ENCODE measurements at regions not wholly inside any gene's neighbourhood (a gene's known extent, or its start where the extent isn't known, plus 50 kb on each side); places are given as distances from the start of the nearest gene placed in this dataset.

- intact Hi-C loops (cut with DNase I): no loop called here
- no peak for DNase-seq
- TF ChIP-seq, protein P1, sequence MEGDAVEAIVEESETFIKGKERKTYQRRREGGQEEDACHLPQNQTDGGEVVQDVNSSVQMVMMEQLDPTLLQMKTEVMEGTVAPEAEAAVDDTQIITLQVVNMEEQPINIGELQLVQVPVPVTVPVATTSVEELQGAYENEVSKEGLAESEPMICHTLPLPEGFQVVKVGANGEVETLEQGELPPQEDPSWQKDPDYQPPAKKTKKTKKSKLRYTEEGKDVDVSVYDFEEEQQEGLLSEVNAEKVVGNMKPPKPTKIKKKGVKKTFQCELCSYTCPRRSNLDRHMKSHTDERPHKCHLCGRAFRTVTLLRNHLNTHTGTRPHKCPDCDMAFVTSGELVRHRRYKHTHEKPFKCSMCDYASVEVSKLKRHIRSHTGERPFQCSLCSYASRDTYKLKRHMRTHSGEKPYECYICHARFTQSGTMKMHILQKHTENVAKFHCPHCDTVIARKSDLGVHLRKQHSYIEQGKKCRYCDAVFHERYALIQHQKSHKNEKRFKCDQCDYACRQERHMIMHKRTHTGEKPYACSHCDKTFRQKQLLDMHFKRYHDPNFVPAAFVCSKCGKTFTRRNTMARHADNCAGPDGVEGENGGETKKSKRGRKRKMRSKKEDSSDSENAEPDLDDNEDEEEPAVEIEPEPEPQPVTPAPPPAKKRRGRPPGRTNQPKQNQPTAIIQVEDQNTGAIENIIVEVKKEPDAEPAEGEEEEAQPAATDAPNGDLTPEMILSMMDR (IDR thresholded peaks at IDR 0.05): no peak
- TF ChIP-seq POLR2A (IDR thresholded peaks at IDR 0.05): no peak
- H3K36me3 ChIP-seq (replicated peaks in 1 of 2): no peaks in the 10 kb centered on the region
- H3K4me3 ChIP-seq: no peak overlapping the region
- H3K9me3 ChIP-seq (replicated peaks in 1 of 3): no peaks in the 10 kb centered on the region
- H3K27me3 ChIP-seq: no peaks in the 10 kb centered on the region
- H3K4me1 ChIP-seq (replicated peaks in 1 of 2): no peaks in the 10 kb centered on the region
- H3K27ac ChIP-seq: no peak overlapping the region
- 54 to 64% (median 61%) methylated on average over 2 of the region's 2 CpGs for WGBS, 4 donors
Measured at GRCh38 chr5:152331006-152331405, 74.1 kb downstream of the NMUR2 start.

DNA sequence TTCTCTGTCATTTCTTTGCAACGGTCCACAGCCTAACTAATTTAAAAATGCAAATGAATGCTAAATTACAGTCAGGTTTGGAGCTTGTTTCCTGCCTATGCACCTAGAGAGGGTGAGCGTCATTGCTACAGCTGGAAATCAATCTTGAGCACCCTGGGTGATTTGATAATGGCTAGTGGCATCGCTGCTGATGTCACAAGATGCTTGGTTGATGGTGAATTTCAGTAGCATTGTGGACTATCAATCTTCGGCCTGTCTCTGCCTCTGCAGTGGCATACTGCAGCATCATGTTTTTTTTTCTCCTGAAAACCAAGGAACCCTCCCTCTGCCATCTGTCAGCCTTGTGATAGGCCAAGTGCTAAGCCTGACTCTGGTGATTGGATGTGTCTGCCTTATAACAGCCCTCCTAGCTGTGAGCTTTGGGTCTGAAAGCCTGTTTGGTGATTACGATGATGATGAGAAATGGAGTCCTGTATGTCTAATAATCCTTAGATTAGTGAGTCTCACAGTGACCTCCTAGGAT, 75.3 kb downstream of the NMUR2 start:
- Histone ChIP-seq H3K36me3 (replicated peaks in 1 of 2) (no peaks in the 10 kb centered on the region), H3K27ac (no peak overlapping the region), H3K4me1 (replicated peaks in 1 of 2) (no peaks in the 10 kb centered on the region), H3K27me3 (no peaks in the 10 kb centered on the region), H3K4me3 (no peak overlapping the region), H3K9me3 (replicated peaks in 1 of 3) (no peaks in the 10 kb centered on the region)
- no peak for DNase-seq
- TF ChIP-seq, protein P1 (IDR thresholded peaks at IDR 0.05): no peak
- no peak for TF ChIP-seq POLR2A (IDR thresholded peaks at IDR 0.05)
- WGBS, 4 donors: 74 to 84% (median 80%) methylated on average over 5 of the region's 5 CpGs
- intact Hi-C loops (cut with DNase I): no loop called here

GRCh38 chr5:152329207-152329606, 75.9 kb downstream of the NMUR2 start:
- H3K4me3 ChIP-seq: no peak overlapping the region
- no peaks in the 10 kb centered on the region for H3K36me3 ChIP-seq (replicated peaks in 1 of 2)
- H3K27me3 ChIP-seq: no peaks in the 10 kb centered on the region
- no peaks in the 10 kb centered on the region for H3K9me3 ChIP-seq (replicated peaks in 1 of 3)
- H3K27ac ChIP-seq: no peak overlapping the region
- 36 to 43% (median 42%) methylated on average over 5 of the region's 5 CpGs for WGBS, 4 donors
- TF ChIP-seq, protein P1 (IDR thresholded peaks at IDR 0.05): no peak
- no peak for TF ChIP-seq POLR2A (IDR thresholded peaks at IDR 0.05)
- no peaks in the 10 kb centered on the region for H3K4me1 ChIP-seq (replicated peaks in 1 of 2)
- intact Hi-C loops (cut with DNase I): no loop called here
- no peak for DNase-seq

DNA sequence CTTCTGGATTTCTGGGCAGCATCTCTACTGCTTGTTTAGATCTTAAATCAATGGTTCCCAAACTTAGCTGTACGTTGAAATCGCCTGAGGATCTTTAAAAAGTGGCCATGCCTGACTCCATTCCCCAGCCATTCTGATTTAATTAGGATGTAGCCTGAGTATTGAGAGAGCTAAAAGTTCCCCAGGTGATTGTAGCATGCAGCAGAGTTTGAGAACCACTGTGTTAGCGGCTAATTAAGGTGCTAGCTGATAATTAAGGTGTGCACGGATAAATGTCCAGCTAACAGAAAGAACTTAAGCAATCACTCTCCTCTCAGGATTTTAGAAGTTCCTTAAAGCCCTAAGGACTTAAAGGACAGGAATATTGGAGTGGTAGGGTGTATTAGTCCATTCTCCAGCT, 89.1 kb downstream of the NMUR2 start:
- H3K27me3 ChIP-seq: no peaks in the 10 kb centered on the region
- no peak for TF ChIP-seq POLR2A (IDR thresholded peaks at IDR 0.05)
- H3K9me3 ChIP-seq (replicated peaks in 1 of 3): no peaks in the 10 kb centered on the region
- no peaks in the 10 kb centered on the region for H3K4me1 ChIP-seq (replicated peaks in 1 of 2)
- no peak overlapping the region for H3K27ac ChIP-seq
- H3K36me3 ChIP-seq (replicated peaks in 1 of 2): no peaks in the 10 kb centered on the region
- DNase-seq: no peak
- intact Hi-C loops (cut with DNase I): no loop called here
- no peak overlapping the region for H3K4me3 ChIP-seq
- 71 to 90% (median 85%) methylated on average over 4 of the region's 4 CpGs for WGBS, 4 donors

GRCh38 chr5:152314196-152314829, 90.8 kb downstream of the NMUR2 start:
- intact Hi-C loops (cut with DNase I): no loop called here
- Histone ChIP-seq H3K4me3 (no peak overlapping the region), H3K27me3 (no peaks in the 10 kb centered on the region), H3K27ac (no peak overlapping the region), H3K4me1 (replicated peaks in 1 of 2) (no peaks in the 10 kb centered on the region), H3K36me3 (replicated peaks in 1 of 2) (no peaks in the 10 kb centered on the region), H3K9me3 (replicated peaks in 1 of 3) (no peaks in the 10 kb centered on the region)
- 41 to 57% (median 44%) methylated on average over 1 of the region's 1 CpG for WGBS, 4 donors
- no peak for DNase-seq
- no peak for TF ChIP-seq POLR2A (IDR thresholded peaks at IDR 0.05)
- TF ChIP-seq, protein P1 (IDR thresholded peaks at IDR 0.05): no peak

Measured in adrenal gland (tissue), 9 donors.